ENCODE measurements at regions not wholly inside any gene's neighbourhood (a gene's known extent, or its start where the extent isn't known, plus 50 kb on each side); places are given as distances from the start of the nearest gene placed in this dataset.

- no peak for ATAC-seq (ENCODE audit: insufficient read depth, low read depth)
- no peak overlapping the region for H2AFZ ChIP-seq (ENCODE audit: low read depth, low read length)
Observed at GRCh38 chr2:6760132-6760531, 105.6 kb downstream of the CMPK2 start.

GRCh38 chr2:6764968-6765723 is 100.6 kb downstream of the CMPK2 start:
- Histone ChIP-seq H3K27ac (ENCODE audit: low read length) (no peak overlapping the region), H3K4me1 (ENCODE audit: insufficient read depth, low read length) (no peaks in the 10 kb centered on the region), H3K36me3 (ENCODE audit: insufficient read depth, low read length) (no peaks in the 10 kb centered on the region), H3K9me3 (ENCODE audit: insufficient read depth, low read length, severe bottlenecking) (no peaks in the 10 kb centered on the region), H4K20me1 (ENCODE audit: insufficient read depth, low read length) (no peaks in the 10 kb centered on the region), H3K27me3 (ENCODE audit: insufficient read depth, low read length, poor library complexity) (peaks cover 5% of the 10 kb centered on the region), H3K9ac (ENCODE audit: low read depth, low read length) (no peak overlapping the region), H3K79me2 (ENCODE audit: insufficient read depth, low read length) (no peaks in the 10 kb centered on the region), H3K4me2 (ENCODE audit: insufficient read depth, low read length) (no peak overlapping the region), H3K4me3 (ENCODE audit: low read depth in 1 of 2, low read length in 2 of 2) (no peak overlapping the region), H2AFZ (ENCODE audit: low read depth, low read length) (no peak overlapping the region)
- DNase-seq (no peak), ATAC-seq (ENCODE audit: insufficient read depth, low read depth) (no peak)
- TF ChIP-seq CTCF (IDR thresholded peaks at IDR 0.05; ENCODE audit: borderline replicate concordance, extremely low read depth, low read length, poor library complexity, severe bottlenecking) (no peak), EZH2 (IDR thresholded peaks at IDR 0.05; ENCODE audit: borderline replicate concordance, low read depth, low read length, severe bottlenecking) (no peak)

More at GRCh38 chr2:6760132-6760531, 105.6 kb downstream of the CMPK2 start:
- H3K9ac ChIP-seq (ENCODE audit: low read depth, low read length) = no peak overlapping the region
- H3K4me2 ChIP-seq (ENCODE audit: insufficient read depth, low read length) = no peak overlapping the region
- H3K4me3 ChIP-seq (ENCODE audit: low read depth in 1 of 2, low read length in 2 of 2) = no peak overlapping the region
- DNase-seq = no peak
- no peaks in the 10 kb centered on the region for H3K36me3 ChIP-seq (ENCODE audit: insufficient read depth, low read length)
- H3K27me3 ChIP-seq (ENCODE audit: insufficient read depth, low read length, poor library complexity) = peaks cover 12% of the 10 kb centered on the region
- no peaks in the 10 kb centered on the region for H3K9me3 ChIP-seq (ENCODE audit: insufficient read depth, low read length, severe bottlenecking)
- no peaks in the 10 kb centered on the region for H4K20me1 ChIP-seq (ENCODE audit: insufficient read depth, low read length)
- no peaks in the 10 kb centered on the region for H3K4me1 ChIP-seq (ENCODE audit: insufficient read depth, low read length)
- H3K27ac ChIP-seq (ENCODE audit: low read length) = no peak overlapping the region
- TF ChIP-seq CTCF (IDR thresholded peaks at IDR 0.05; ENCODE audit: borderline replicate concordance, extremely low read depth, low read length, poor library complexity, severe bottlenecking) = no peak
- no peak for TF ChIP-seq EZH2 (IDR thresholded peaks at IDR 0.05; ENCODE audit: borderline replicate concordance, low read depth, low read length, severe bottlenecking)
- no peaks in the 10 kb centered on the region for H3K79me2 ChIP-seq (ENCODE audit: insufficient read depth, low read length)

GRCh38 chr2:6769346-6769745 is 96.4 kb downstream of the CMPK2 start:
- TF ChIP-seq CTCF (IDR thresholded peaks at IDR 0.05; ENCODE audit: borderline replicate concordance, extremely low read depth, low read length, poor library complexity, severe bottlenecking) (no peak), EZH2 (IDR thresholded peaks at IDR 0.05; ENCODE audit: borderline replicate concordance, low read depth, low read length, severe bottlenecking) (no peak)
- DNase-seq (no peak), ATAC-seq (ENCODE audit: insufficient read depth, low read depth) (no peak)
- no peaks in the 10 kb centered on the region for H3K79me2 ChIP-seq (ENCODE audit: insufficient read depth, low read length)
- no peak overlapping the region for H3K27ac ChIP-seq (ENCODE audit: low read length)
- H3K36me3 ChIP-seq (ENCODE audit: insufficient read depth, low read length) = no peaks in the 10 kb centered on the region
- H3K4me1 ChIP-seq (ENCODE audit: insufficient read depth, low read length) = peaks cover 9% of the 10 kb centered on the region
- H3K27me3 ChIP-seq (ENCODE audit: insufficient read depth, low read length, poor library complexity) = peaks cover 32% of the 10 kb centered on the region
- H3K9me3 ChIP-seq (ENCODE audit: insufficient read depth, low read length, severe bottlenecking) = no peaks in the 10 kb centered on the region
- no peak overlapping the region for H3K4me3 ChIP-seq (ENCODE audit: low read depth in 1 of 2, low read length in 2 of 2)
- no peaks in the 10 kb centered on the region for H4K20me1 ChIP-seq (ENCODE audit: insufficient read depth, low read length)
- H3K9ac ChIP-seq (ENCODE audit: low read depth, low read length) = no peak overlapping the region
- no peak overlapping the region for H2AFZ ChIP-seq (ENCODE audit: low read depth, low read length)
- no peak overlapping the region for H3K4me2 ChIP-seq (ENCODE audit: insufficient read depth, low read length)
